ENCODE measurements at regions not wholly inside any gene's neighbourhood (a gene's known extent, or its start where the extent isn't known, plus 50 kb on each side); places are given as distances from the start of the nearest gene placed in this dataset.
A peak's percentile ranks its signal among the peaks of the same experiment; 100 is the strongest.
"Not testable (repeated sequence)": the region's sequence is repeated elsewhere in the genome, so short reads cannot be mapped to it uniquely, and the experiment has no call there.

DNA sequence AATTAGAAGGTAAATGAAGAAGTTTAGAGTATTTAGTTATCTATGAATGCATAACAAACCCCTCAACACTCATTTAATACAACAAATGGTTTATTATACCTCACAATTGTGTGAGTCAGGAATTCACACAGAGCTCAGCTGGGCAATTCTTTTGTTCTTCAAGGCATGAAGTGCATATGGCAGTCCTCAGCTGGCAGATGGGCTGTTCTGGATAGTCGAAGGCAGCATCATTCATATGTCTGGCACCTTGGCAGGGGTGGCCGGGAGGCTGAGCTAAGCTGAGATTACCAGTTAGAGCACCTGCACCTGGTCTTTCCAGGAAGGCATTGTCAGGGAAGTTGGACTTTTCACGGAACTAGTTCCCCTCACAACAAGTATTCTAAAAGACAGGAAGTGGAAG lies 286.2 kb upstream of the DUSP10 start:
- ATAC-seq, result no peak

- ATAC-seq, result no peak
These were observed 284.4 kb upstream of the DUSP10 start for GRCh38 chr1:222026280-222026679.

- no peak for ATAC-seq
These were observed 281.1 kb upstream of the DUSP10 start for GRCh38 chr1:222023025-222023424.

DNA sequence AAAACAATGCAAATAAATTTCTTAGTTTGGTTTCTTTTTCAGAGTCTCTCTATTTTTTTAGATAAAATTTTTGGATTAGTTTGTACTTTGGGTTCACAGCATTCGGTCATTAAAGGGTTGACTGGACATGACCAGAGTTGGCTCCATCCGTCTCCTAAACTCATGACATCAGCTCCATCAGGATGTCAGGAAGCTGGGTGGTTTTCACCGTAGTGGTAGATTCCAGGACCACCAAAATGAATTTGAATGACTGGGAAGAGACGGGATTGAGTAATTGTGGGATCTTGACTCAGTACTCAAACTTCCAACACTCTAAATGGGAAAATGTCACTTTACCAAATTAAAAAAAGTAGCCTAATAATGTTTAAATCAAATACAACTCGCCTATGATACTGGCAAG lies 279.2 kb upstream of the DUSP10 start:
- no peak for ATAC-seq

- no peak for ATAC-seq
These were observed 278.7 kb upstream of the DUSP10 start for GRCh38 chr1:222020553-222020952.

DNA sequence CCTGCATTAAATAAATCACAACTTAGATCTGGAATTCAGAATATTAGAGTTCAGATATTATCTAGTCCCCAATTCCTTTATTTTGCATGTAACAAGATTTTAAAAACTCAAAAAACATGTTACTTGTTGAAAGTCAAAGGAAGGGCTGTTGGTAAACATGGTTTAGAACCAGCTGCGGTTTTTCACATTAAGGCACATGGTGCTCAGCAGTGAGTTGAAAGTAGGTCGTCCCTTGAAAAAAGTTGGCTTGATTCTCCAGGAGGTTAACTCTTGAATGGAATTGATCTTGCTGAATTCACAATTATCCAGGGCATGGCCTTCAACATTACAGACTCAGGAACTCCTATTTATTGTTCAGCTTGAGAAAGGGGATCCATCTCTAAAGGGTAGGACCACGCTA lies 277.1 kb upstream of the DUSP10 start:
- no peak for ATAC-seq

GRCh38 chr1:222018041-222018440 lies 276.2 kb upstream of the DUSP10 start:
- ATAC-seq, result no peak

DNA sequence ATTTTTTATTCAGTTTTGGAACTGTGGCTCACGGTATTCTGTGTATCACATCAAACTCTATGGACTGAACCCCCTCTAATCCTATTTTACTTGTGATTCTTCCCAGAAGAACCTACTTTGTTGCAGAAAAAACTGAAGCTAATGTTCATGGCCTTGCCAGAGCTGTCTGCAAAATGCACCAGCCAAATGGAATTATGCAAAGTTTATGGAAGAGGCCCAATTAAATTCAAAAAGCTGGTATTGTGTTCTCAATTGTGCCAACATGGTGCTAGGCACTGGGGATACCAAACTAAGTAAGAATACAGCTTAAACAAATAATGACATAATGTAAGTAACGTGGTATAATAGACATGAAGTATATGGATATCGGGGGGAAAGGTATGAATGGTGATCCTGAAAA lies 273.8 kb upstream of the DUSP10 start:
- no peak for ATAC-seq

DNA sequence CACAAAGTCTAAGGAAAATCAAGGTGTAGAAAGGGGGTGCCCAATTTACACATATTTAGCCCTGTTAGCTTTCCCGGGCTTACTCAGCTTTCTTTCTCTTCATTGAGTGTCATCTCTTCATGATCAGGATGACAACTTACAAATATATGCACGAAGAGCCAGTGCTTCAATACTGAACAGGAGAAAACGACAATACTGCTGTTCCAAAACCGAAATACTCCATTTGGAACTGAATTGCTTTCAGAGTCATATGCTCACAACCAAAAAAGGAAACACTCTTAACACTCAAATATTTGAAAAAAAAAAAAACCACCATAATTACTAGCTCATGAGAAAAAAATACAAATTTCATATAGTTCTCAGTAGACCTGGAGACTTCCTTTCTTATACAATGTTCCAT lies 272.1 kb upstream of the DUSP10 start:
- no peak for ATAC-seq

DNA sequence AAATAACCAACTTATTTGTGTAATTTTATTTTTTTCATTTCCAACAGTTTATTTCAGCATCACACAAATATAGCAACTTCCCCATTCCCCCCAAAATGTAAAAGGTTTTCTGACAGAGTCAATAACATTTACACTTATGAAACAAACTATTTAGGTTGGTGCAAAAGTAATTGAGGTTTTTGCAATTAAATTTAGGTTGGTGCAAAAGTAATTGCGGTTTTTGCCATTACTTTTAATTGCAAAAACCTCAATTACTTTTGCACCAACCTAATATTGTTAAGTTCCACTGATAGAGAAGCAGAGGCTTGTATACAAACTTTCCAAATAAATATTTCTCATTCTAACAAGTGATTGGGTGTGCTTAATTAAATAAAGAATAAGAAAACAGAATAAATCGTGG lies 270.9 kb upstream of the DUSP10 start:
- no peak for ATAC-seq

- no peak for ATAC-seq
These were observed 268.4 kb upstream of the DUSP10 start for GRCh38 chr1:222010306-222010705.

DNA sequence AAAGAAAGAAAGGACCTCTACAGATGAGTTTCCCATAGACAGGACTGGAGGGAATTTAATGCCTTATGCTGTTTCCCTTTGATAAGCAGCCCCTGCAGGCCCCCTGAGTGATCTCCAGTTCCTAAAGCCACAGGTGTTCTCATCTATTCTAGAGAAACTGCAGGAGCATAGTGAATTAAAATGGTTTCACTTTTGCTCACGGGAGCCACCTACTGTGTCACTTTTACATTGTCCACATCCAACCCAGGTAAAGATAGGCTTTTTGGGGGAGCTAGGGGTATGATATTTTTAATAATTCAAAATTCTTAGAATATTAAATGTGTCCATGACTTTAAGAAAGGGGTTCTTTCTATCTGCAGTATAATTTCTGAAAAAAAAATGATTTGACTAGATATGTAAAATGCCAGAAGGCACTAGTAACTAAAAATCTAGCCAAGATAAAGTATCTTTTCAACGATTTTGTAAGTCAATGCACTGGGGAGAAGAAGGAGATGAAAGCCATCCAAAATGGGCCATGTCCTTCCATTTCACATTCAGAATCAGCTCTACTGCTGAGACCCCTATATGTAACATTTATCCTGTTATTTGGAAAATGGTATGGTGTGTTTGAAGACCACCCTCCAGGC lies 267.3 kb upstream of the DUSP10 start:
- ATAC-seq, result peak; percentile 65 to 74

DNA sequence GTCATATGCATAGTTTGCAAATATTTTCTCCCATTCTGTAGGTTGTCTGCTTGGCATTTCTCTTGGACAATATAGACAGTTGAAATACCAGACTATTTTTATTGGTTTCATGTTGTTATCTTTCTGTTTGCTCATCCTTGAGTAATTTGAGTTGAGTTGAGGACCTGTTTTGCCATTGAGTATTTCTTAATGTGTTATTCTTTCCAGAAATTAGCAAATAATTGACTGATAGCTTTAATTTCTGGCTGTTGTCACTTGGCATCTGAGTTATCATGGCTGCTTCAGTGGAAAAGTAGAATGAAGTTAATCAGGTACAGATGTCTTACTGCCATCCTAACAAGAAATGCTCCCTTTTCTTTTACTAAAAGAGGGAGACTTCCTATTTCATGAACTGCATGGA lies 264.8 kb upstream of the DUSP10 start:
- no peak for ATAC-seq

GRCh38 chr1:222004784-222005183 lies 262.9 kb upstream of the DUSP10 start:
- no peak for ATAC-seq

GRCh38 chr1:222004034-222004433 lies 262.1 kb upstream of the DUSP10 start:
- no peak for ATAC-seq

GRCh38 chr1:222002503-222002902 lies 260.6 kb upstream of the DUSP10 start:
- peak; percentile 51 to 53 for ATAC-seq

- ATAC-seq, result no peak
These were observed 258.2 kb upstream of the DUSP10 start for GRCh38 chr1:222000131-222000530.

DNA sequence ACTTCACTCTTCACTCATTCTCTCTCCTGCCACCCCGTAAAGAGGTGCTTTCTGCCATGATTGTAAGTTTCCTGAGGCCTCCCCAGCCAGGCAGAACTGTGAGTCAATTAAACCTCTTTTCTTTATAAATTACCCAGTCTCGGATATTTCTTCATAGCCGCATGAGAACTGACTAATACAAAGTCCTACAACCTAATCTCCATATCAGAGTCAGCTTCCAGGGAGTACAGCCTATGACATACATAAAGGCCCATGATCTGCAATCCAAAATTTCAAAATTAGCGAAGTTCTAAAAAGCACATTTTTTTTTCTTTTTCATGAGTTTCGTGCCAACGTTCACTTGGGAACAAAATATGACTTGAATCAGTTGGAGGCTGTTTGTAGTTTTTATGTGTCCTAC lies 256.9 kb upstream of the DUSP10 start:
- no peak for ATAC-seq

DNA sequence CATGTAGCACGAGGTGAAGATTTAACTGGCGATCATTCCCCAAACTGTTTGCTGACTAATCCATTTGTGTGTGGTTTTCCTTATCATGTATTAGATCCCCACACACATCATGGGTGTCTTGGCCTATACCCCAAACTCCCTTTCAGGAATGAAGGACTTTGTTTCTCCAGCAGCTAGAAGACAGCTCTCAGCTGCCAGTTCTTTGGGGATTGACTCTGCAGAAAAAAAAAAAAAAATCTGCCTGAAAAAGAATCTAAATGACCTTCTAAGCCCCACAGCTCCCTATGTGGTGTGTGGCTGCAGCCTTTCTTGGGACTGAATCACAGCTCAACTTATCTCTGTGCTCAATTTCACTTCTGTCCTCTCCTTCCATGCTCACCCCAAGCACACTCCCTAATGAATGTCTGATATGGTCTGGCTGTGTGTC lies 256.3 kb upstream of the DUSP10 start:
- no peak for ATAC-seq

GRCh38 chr1:221997012-221997411 lies 255.1 kb upstream of the DUSP10 start:
- ATAC-seq, result not testable (repeated sequence)

GRCh38 chr1:221994939-221995338 lies 253.1 kb upstream of the DUSP10 start:
- peak; percentile 60 to 62 for ATAC-seq

GRCh38 chr1:221994274-221994698 lies 252.4 kb upstream of the DUSP10 start:
- ATAC-seq, result peak; percentile 69 to 73

GRCh38 chr1:221993444-221993948 lies 251.6 kb upstream of the DUSP10 start:
- ATAC-seq, result no peak

- ATAC-seq, result peak in 1 of 2 donors; percentile 28
These were observed 250.5 kb upstream of the DUSP10 start for GRCh38 chr1:221992427-221992826.

DNA sequence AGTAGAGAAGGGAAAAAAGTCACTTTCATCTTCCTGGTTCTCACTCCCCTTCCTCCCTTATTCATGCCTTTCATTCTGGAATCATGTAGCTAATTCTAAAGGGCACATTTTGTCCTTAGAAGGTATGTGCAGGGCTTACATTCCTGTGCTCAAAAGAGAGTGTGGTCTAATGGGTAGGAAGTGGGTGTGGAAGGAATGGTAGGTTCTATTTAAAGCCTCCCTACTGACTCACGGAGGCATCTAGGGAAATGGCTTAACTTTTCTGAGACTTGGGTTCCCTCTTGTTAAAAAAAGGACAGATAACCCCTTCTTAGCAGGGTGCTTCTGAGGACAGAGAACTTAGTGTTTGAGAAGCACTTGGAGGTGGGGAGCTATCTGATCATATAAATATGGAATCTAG lies 249.3 kb upstream of the DUSP10 start:
- ATAC-seq, result no peak
